ENCODE measurements at regions not wholly inside any gene's neighbourhood (a gene's known extent, or its start where the extent isn't known, plus 50 kb on each side); places are given as distances from the start of the nearest gene placed in this dataset.
"Not testable (repeated sequence)": the region's sequence is repeated elsewhere in the genome, so short reads cannot be mapped to it uniquely, and the experiment has no call there.

GRCh38 chr10:125231116-125231812 is 70.9 kb upstream of the CTBP2 start:
- Mint-ChIP-seq H3K4me1 (no peaks in the 10 kb centered on the region), H3K27me3 (peaks cover 5% of the 10 kb centered on the region), H3K36me3 (ENCODE audit: low read depth) (no peaks in the 10 kb centered on the region), H3K27ac (no peak overlapping the region), H3K4me3 (no peak overlapping the region), H3K9me3 (peaks cover 2% of the 10 kb centered on the region)
- DNase-seq = no peak
- ATAC-seq = no peak

GRCh38 chr10:125230251-125230650 is 69.9 kb upstream of the CTBP2 start:
- ATAC-seq (no peak), DNase-seq (no peak)
- Mint-ChIP-seq H3K27me3 (peaks cover 2% of the 10 kb centered on the region), H3K4me1 (no peaks in the 10 kb centered on the region), H3K27ac (no peak overlapping the region), H3K36me3 (ENCODE audit: low read depth) (no peaks in the 10 kb centered on the region), H3K4me3 (no peak overlapping the region), H3K9me3 (no peaks in the 10 kb centered on the region)

- not testable (repeated sequence) for H3K36me3 Mint-ChIP-seq (ENCODE audit: low read depth); H3K4me1 Mint-ChIP-seq; H3K27ac Mint-ChIP-seq; ATAC-seq; H3K9me3 Mint-ChIP-seq; DNase-seq; H3K4me3 Mint-ChIP-seq; H3K27me3 Mint-ChIP-seq
These were observed 68.0 kb upstream of the CTBP2 start for GRCh38 chr10:125228245-125228940.

- Mint-ChIP-seq H3K36me3 (ENCODE audit: low read depth) (no peaks in the 10 kb centered on the region), H3K4me1 (no peaks in the 10 kb centered on the region), H3K27ac (no peak overlapping the region), H3K4me3 (no peak overlapping the region), H3K27me3 (peaks cover 2% of the 10 kb centered on the region), H3K9me3 (no peaks in the 10 kb centered on the region)
- DNase-seq = no peak
- ATAC-seq = no peak
These were observed 67.2 kb upstream of the CTBP2 start for GRCh38 chr10:125227546-125227945.

GRCh38 chr10:125226823-125227222 is 66.5 kb upstream of the CTBP2 start:
- no peak overlapping the region for H3K4me3 Mint-ChIP-seq
- no peak overlapping the region for H3K27ac Mint-ChIP-seq
- no peaks in the 10 kb centered on the region for H3K9me3 Mint-ChIP-seq
- ATAC-seq = no peak
- no peaks in the 10 kb centered on the region for H3K36me3 Mint-ChIP-seq (ENCODE audit: low read depth)
- no peak for DNase-seq
- H3K27me3 Mint-ChIP-seq = peaks cover 5% of the 10 kb centered on the region
- no peaks in the 10 kb centered on the region for H3K4me1 Mint-ChIP-seq

- Mint-ChIP-seq H3K36me3 (ENCODE audit: low read depth) (no peaks in the 10 kb centered on the region), H3K27ac (no peak overlapping the region), H3K9me3 (no peaks in the 10 kb centered on the region), H3K27me3 (peaks cover 6% of the 10 kb centered on the region), H3K4me3 (no peak overlapping the region), H3K4me1 (no peaks in the 10 kb centered on the region)
- no peak for ATAC-seq
- DNase-seq = no peak
These were observed 65.6 kb upstream of the CTBP2 start for GRCh38 chr10:125226005-125226404.

GRCh38 chr10:125225051-125225450 is 64.7 kb upstream of the CTBP2 start:
- no peaks in the 10 kb centered on the region for H3K4me1 Mint-ChIP-seq
- ATAC-seq (no peak), DNase-seq (no peak)
- no peaks in the 10 kb centered on the region for H3K36me3 Mint-ChIP-seq (ENCODE audit: low read depth)
- H3K27me3 Mint-ChIP-seq = peaks cover 6% of the 10 kb centered on the region
- no peak overlapping the region for H3K27ac Mint-ChIP-seq
- H3K4me3 Mint-ChIP-seq = no peak overlapping the region
- no peaks in the 10 kb centered on the region for H3K9me3 Mint-ChIP-seq

GRCh38 chr10:125222515-125223308 is 62.3 kb upstream of the CTBP2 start:
- Mint-ChIP-seq H3K27me3 (peaks cover 6% of the 10 kb centered on the region), H3K27ac (no peak overlapping the region), H3K4me1 (no peaks in the 10 kb centered on the region), H3K9me3 (no peaks in the 10 kb centered on the region), H3K36me3 (ENCODE audit: low read depth) (no peaks in the 10 kb centered on the region), H3K4me3 (no peak overlapping the region)
- ATAC-seq (no peak), DNase-seq (no peak)

- ATAC-seq (no peak), DNase-seq (no peak)
- H3K4me1 Mint-ChIP-seq = no peaks in the 10 kb centered on the region
- no peaks in the 10 kb centered on the region for H3K9me3 Mint-ChIP-seq
- H3K27me3 Mint-ChIP-seq = peaks cover 6% of the 10 kb centered on the region
- no peak overlapping the region for H3K4me3 Mint-ChIP-seq
- no peak overlapping the region for H3K27ac Mint-ChIP-seq
- H3K36me3 Mint-ChIP-seq (ENCODE audit: low read depth) = no peaks in the 10 kb centered on the region
These were observed 61.4 kb upstream of the CTBP2 start for GRCh38 chr10:125221716-125222115.

GRCh38 chr10:125219776-125220175 is 59.4 kb upstream of the CTBP2 start:
- no peak overlapping the region for H3K4me3 Mint-ChIP-seq
- H3K9me3 Mint-ChIP-seq = no peaks in the 10 kb centered on the region
- ATAC-seq (no peak), DNase-seq (no peak)
- H3K27me3 Mint-ChIP-seq = peaks cover 6% of the 10 kb centered on the region
- no peaks in the 10 kb centered on the region for H3K36me3 Mint-ChIP-seq (ENCODE audit: low read depth)
- H3K4me1 Mint-ChIP-seq = no peaks in the 10 kb centered on the region
- no peak overlapping the region for H3K27ac Mint-ChIP-seq

- H3K4me1 Mint-ChIP-seq = no peaks in the 10 kb centered on the region
- H3K27ac Mint-ChIP-seq = no peak overlapping the region
- H3K4me3 Mint-ChIP-seq = no peak overlapping the region
- H3K36me3 Mint-ChIP-seq (ENCODE audit: low read depth) = no peaks in the 10 kb centered on the region
- no peaks in the 10 kb centered on the region for H3K9me3 Mint-ChIP-seq
- DNase-seq (no peak), ATAC-seq (no peak)
- peaks cover 6% of the 10 kb centered on the region for H3K27me3 Mint-ChIP-seq
These were observed 58.6 kb upstream of the CTBP2 start for GRCh38 chr10:125218967-125219366.

GRCh38 chr10:125217990-125218675 is 57.8 kb upstream of the CTBP2 start:
- H3K4me3 Mint-ChIP-seq = no peak overlapping the region
- H3K9me3 Mint-ChIP-seq = no peaks in the 10 kb centered on the region
- ATAC-seq (no peak), DNase-seq (no peak)
- no peaks in the 10 kb centered on the region for H3K36me3 Mint-ChIP-seq (ENCODE audit: low read depth)
- H3K4me1 Mint-ChIP-seq = no peaks in the 10 kb centered on the region
- peaks cover 4% of the 10 kb centered on the region for H3K27me3 Mint-ChIP-seq
- H3K27ac Mint-ChIP-seq = no peak overlapping the region

GRCh38 chr10:125216861-125217260 is 56.5 kb upstream of the CTBP2 start:
- H3K27ac Mint-ChIP-seq = no peak overlapping the region
- H3K4me1 Mint-ChIP-seq = no peaks in the 10 kb centered on the region
- H3K27me3 Mint-ChIP-seq = peaks cover 2% of the 10 kb centered on the region
- DNase-seq = no peak
- ATAC-seq = no peak
- no peaks in the 10 kb centered on the region for H3K36me3 Mint-ChIP-seq (ENCODE audit: low read depth)
- H3K9me3 Mint-ChIP-seq = no peaks in the 10 kb centered on the region
- no peak overlapping the region for H3K4me3 Mint-ChIP-seq

GRCh38 chr10:125216309-125216708 is 55.9 kb upstream of the CTBP2 start:
- Mint-ChIP-seq H3K4me1 (no peaks in the 10 kb centered on the region), H3K27me3 (no peaks in the 10 kb centered on the region), H3K36me3 (ENCODE audit: low read depth) (no peaks in the 10 kb centered on the region), H3K27ac (no peak overlapping the region), H3K9me3 (no peaks in the 10 kb centered on the region), H3K4me3 (no peak overlapping the region)
- ATAC-seq (no peak), DNase-seq (no peak)

- Mint-ChIP-seq H3K4me1 (no peaks in the 10 kb centered on the region), H3K27me3 (no peaks in the 10 kb centered on the region), H3K27ac (no peak overlapping the region), H3K9me3 (peaks cover 3% of the 10 kb centered on the region), H3K4me3 (no peak overlapping the region), H3K36me3 (ENCODE audit: low read depth) (no peaks in the 10 kb centered on the region)
- DNase-seq (no peak), ATAC-seq (no peak)
These were observed 53.9 kb upstream of the CTBP2 start for GRCh38 chr10:125214283-125214570.
